ENCODE measurements at regions not wholly inside any gene's neighbourhood (a gene's known extent, or its start where the extent isn't known, plus 50 kb on each side); places are given as distances from the start of the nearest gene placed in this dataset.
"Not testable (repeated sequence)": the region's sequence is repeated elsewhere in the genome, so short reads cannot be mapped to it uniquely, and the experiment has no call there.

GRCh38 chrX:39692796-39693195, 405.0 kb downstream of the BCOR start:
- H3K27me3 Mint-ChIP-seq (ENCODE audit: low read depth) = no peaks in the 10 kb centered on the region
- no peak overlapping the region for H3K27ac Mint-ChIP-seq
- H3K4me1 Mint-ChIP-seq = peaks cover 14% of the 10 kb centered on the region
- no peak for TF ChIP-seq CTCF (IDR thresholded peaks at IDR 0.05; ENCODE audit: unreplicated experiment in 3 of 3)
- no peak overlapping the region for H3K4me3 Mint-ChIP-seq
- H3K36me3 Mint-ChIP-seq (ENCODE audit: low read depth) = no peaks in the 10 kb centered on the region
- peaks cover 13% of the 10 kb centered on the region for H3K9me3 Mint-ChIP-seq

- Mint-ChIP-seq H3K27ac (no peak overlapping the region), H3K4me1 (peaks cover 9% of the 10 kb centered on the region), H3K36me3 (ENCODE audit: low read depth) (no peaks in the 10 kb centered on the region), H3K27me3 (ENCODE audit: low read depth) (no peaks in the 10 kb centered on the region), H3K4me3 (no peak overlapping the region), H3K9me3 (peaks cover 13% of the 10 kb centered on the region)
- TF ChIP-seq CTCF (IDR thresholded peaks at IDR 0.05; ENCODE audit: unreplicated experiment in 3 of 3) = no peak
These were observed 404.5 kb downstream of the BCOR start for GRCh38 chrX:39693298-39693697.

GRCh38 chrX:39702636-39703035, 395.1 kb downstream of the BCOR start:
- H3K27me3 Mint-ChIP-seq (ENCODE audit: low read depth); H3K36me3 Mint-ChIP-seq (ENCODE audit: low read depth); H3K4me1 Mint-ChIP-seq; H3K4me3 Mint-ChIP-seq; H3K27ac Mint-ChIP-seq: not testable (repeated sequence)
- peaks cover 22% of the 10 kb centered on the region for H3K9me3 Mint-ChIP-seq

GRCh38 chrX:39703307-39703706, 394.5 kb downstream of the BCOR start:
- Mint-ChIP-seq H3K27ac (no peak overlapping the region), H3K27me3 (ENCODE audit: low read depth) (peaks cover 10% of the 10 kb centered on the region), H3K4me3 (no peak overlapping the region), H3K36me3 (ENCODE audit: low read depth) (peaks cover 3% of the 10 kb centered on the region), H3K9me3 (peaks cover 22% of the 10 kb centered on the region), H3K4me1 (peaks cover 8% of the 10 kb centered on the region)
- TF ChIP-seq CTCF (IDR thresholded peaks at IDR 0.05; ENCODE audit: unreplicated experiment in 3 of 3) = no peak

- no peak overlapping the region for H3K27ac Mint-ChIP-seq
- peaks cover 10% of the 10 kb centered on the region for H3K27me3 Mint-ChIP-seq (ENCODE audit: low read depth)
- no peak overlapping the region for H3K4me3 Mint-ChIP-seq
- H3K9me3 Mint-ChIP-seq = peaks cover 24% of the 10 kb centered on the region
- H3K36me3 Mint-ChIP-seq (ENCODE audit: low read depth) = no peaks in the 10 kb centered on the region
- no peak for TF ChIP-seq CTCF (IDR thresholded peaks at IDR 0.05; ENCODE audit: unreplicated experiment in 3 of 3)
- H3K4me1 Mint-ChIP-seq = peaks cover 8% of the 10 kb centered on the region
These were observed 393.2 kb downstream of the BCOR start for GRCh38 chrX:39704590-39704989.

- H3K27me3 Mint-ChIP-seq (ENCODE audit: low read depth) = peaks cover 4% of the 10 kb centered on the region
- H3K27ac Mint-ChIP-seq = no peak overlapping the region
- peak in 2 of 3 experiments; percentile 30 to 34 for TF ChIP-seq CTCF (IDR thresholded peaks at IDR 0.05; ENCODE audit: unreplicated experiment in 3 of 3)
- no peak overlapping the region for H3K4me3 Mint-ChIP-seq
- peaks cover 20% of the 10 kb centered on the region for H3K9me3 Mint-ChIP-seq
- H3K4me1 Mint-ChIP-seq = peaks cover 8% of the 10 kb centered on the region
- no peaks in the 10 kb centered on the region for H3K36me3 Mint-ChIP-seq (ENCODE audit: low read depth)
These were observed 392.5 kb downstream of the BCOR start for GRCh38 chrX:39705290-39705689.

All from nephron (organoid).